SK-N-SH (cell line): ENCODE measurements at regions not wholly inside any gene's neighbourhood (a gene's known extent, or its start where the extent isn't known, plus 50 kb on each side); places are given as distances from the start of the nearest gene placed in this dataset.

Experiments
- CTCF ChIA-PET: fragments of 300-600, 350-600 bp; formaldehyde crosslinking; extraction: SDS; loops from one replicate; lab custom pipeline; 2021; lab: Yijun Ruan, JAX
- POLR2A ChIA-PET: fragments of 350-600 bp; sonication (Branson Sonifier 250); formaldehyde crosslinking; extraction: SDS; loops from one replicate; lab custom pipeline; 2020; ENCODE audit warnings: antibody characterized with exemption, inconsistent platforms; lab: Yijun Ruan, JAX
- DNase-seq: peaks from one replicate; pipeline ENCODE4 v3.0.0; 2012
- H2AFZ ChIP-seq: fragments of 200-600 bp; sonication (generic); 2 replicates; pipeline ENCODE4 v1.8.1; 2016; ENCODE audit warnings: antibody characterized with exemption, mild to moderate bottlenecking, low read depth
- H3F3A ChIP-seq: fragments of 200-600 bp; sonication (generic); replicated peaks from 2 replicates; pipeline ENCODE3; 2016; ENCODE audit warnings: antibody characterized with exemption, mild to moderate bottlenecking; ENCODE audit not compliant: insufficient read depth
- H3K27ac ChIP-seq, 2 experiments: fragments of 200-500 bp in 1 of 2; fragments of 200-600 bp in 1 of 2; sonication (Bioruptor generic) in 1 of 2; sonication (generic), shearing (Covaris generic) in 1 of 2; 2 replicates each; pipeline versions ENCODE4 v1.5.1 to v1.6.1; 2014 to 2016; ENCODE audit warnings: low read depth in 2 of 2, inconsistent platforms in 1 of 2, low read length in 1 of 2, mild to moderate bottlenecking in 1 of 2, mixed read lengths in 1 of 2
- H3K27me3 ChIP-seq: fragments of 200-600 bp; sonication (generic), shearing (Covaris generic); 2 replicates; pipeline ENCODE4 v1.6.1; 2016; ENCODE audit warnings: mixed run types; ENCODE audit not compliant: insufficient read depth
- H3K36me3 ChIP-seq, 2 experiments: fragments of 200-500 bp in 1 of 2; fragments of 200-600 bp in 1 of 2; sonication (Bioruptor generic) in 1 of 2; sonication (generic) in 1 of 2; replicated peaks in 1 of 2; 2 replicates each; pipeline versions ENCODE3 to v1.5.1; 2014 to 2016; ENCODE audit warnings: low read length in 1 of 2, mild to moderate bottlenecking in 1 of 2; ENCODE audit not compliant: insufficient read depth in 2 of 2, control insufficient read depth in 1 of 2
- H3K4me1 ChIP-seq, 2 experiments: fragments of 200-500 bp in 1 of 2; fragments of 200-600 bp in 1 of 2; sonication (Bioruptor generic) in 1 of 2; sonication (generic), shearing (Covaris generic) in 1 of 2; 2 replicates each; pipeline versions ENCODE4 v1.5.1 to v1.6.1; 2014 to 2016; ENCODE audit warnings: low read depth in 1 of 2, low read length in 1 of 2, mixed run types in 1 of 2; ENCODE audit not compliant: insufficient read depth in 2 of 2, control insufficient read depth in 1 of 2
- H3K4me2 ChIP-seq: fragments of 200-600 bp; sonication (generic), shearing (Covaris generic); 2 replicates; pipeline ENCODE4 v1.6.1; 2017; ENCODE audit warnings: mixed run types
- H3K4me3 ChIP-seq, 2 experiments: fragments of 200-500 bp in 1 of 2; fragments of 200-600 bp in 1 of 2; sonication (Bioruptor generic) in 1 of 2; sonication (generic), shearing (Covaris generic) in 1 of 2; 2 replicates each; pipeline versions ENCODE4 v1.5.1 to v1.8.1; 2014 to 2016; ENCODE audit warnings: low read depth in 2 of 2, inconsistent platforms in 1 of 2, low read length in 1 of 2, mild to moderate bottlenecking in 1 of 2, mixed read lengths in 1 of 2, moderate library complexity in 1 of 2
- H3K79me2 ChIP-seq: fragments of 200-600 bp; sonication (generic); 2 replicates; pipeline ENCODE4 v1.8.1; 2017; ENCODE audit warnings: mild to moderate bottlenecking; ENCODE audit not compliant: insufficient read depth
- H3K9ac ChIP-seq: fragments of 200-600 bp; sonication (generic); 2 replicates; pipeline ENCODE4 v1.6.1; 2017; ENCODE audit warnings: mixed run types
- H3K9me2 ChIP-seq: fragments of 200-600 bp; sonication (generic); 2 replicates; pipeline ENCODE4 v1.6.1; 2017; ENCODE audit warnings: mixed run types
- H3K9me3 ChIP-seq: fragments of 200-600 bp; sonication (generic); 2 replicates; pipeline ENCODE4 v1.6.1; 2017; ENCODE audit warnings: mixed run types, mild to moderate bottlenecking, moderate library complexity
- H4K20me1 ChIP-seq: fragments of 200-600 bp; sonication (generic); 2 replicates; pipeline ENCODE4 v1.6.1; 2017; ENCODE audit warnings: mild to moderate bottlenecking, mixed run types; ENCODE audit not compliant: insufficient read depth
- CTCF ChIP-seq: fragments of 200-600 bp; sonication (generic); IDR thresholded peaks from 2 replicates; pipeline ENCODE4 v1.6.1; 2017; ENCODE audit warnings: antibody characterized with exemption, mild to moderate bottlenecking, moderate library complexity
- ELF1 ChIP-seq: IDR thresholded peaks from 2 replicates; pipeline ENCODE4 v1.4.0; 2012
- GABPA ChIP-seq: IDR thresholded peaks from 2 replicates; pipeline ENCODE4 v1.4.0; 2012; ENCODE audit warnings: low read depth, mild to moderate bottlenecking
- MAX ChIP-seq: IDR thresholded peaks from 2 replicates; pipeline ENCODE4 v1.4.0; 2012; ENCODE audit warnings: low read depth
- RCOR1 ChIP-seq: fragments of 150-350 bp; IDR thresholded peaks from 2 replicates; pipeline ENCODE4 v1.6.1; 2017; ENCODE audit warnings: antibody characterized with exemption, low read length
- SIN3A ChIP-seq: IDR thresholded peaks from 2 replicates; pipeline ENCODE4 v1.6.1; 2012; ENCODE audit warnings: low read depth, mild to moderate bottlenecking, low read length, moderate library complexity, borderline replicate concordance
- SMC3 ChIP-seq: IDR thresholded peaks from 2 replicates; pipeline ENCODE4 v1.6.1; 2012; ENCODE audit warnings: low read depth, low read length, improper control_type of control experiment
- TAF1 ChIP-seq: IDR thresholded peaks from 2 replicates; pipeline ENCODE4 v1.6.1; 2012; ENCODE audit warnings: low read depth, mild to moderate bottlenecking, low read length, moderate library complexity, borderline replicate concordance
- TEAD4 ChIP-seq: IDR thresholded peaks from 2 replicates; pipeline ENCODE4 v1.4.0; 2012; ENCODE audit warnings: mild to moderate bottlenecking, borderline replicate concordance; ENCODE audit not compliant: insufficient read depth
- USF2 ChIP-seq: fragments of 150-350 bp; IDR thresholded peaks from 2 replicates; pipeline ENCODE4 v1.6.1; 2017; ENCODE audit warnings: antibody characterized with exemption, low read length, low read depth, borderline replicate concordance
- WGBS: methylation state at CpG from one replicate; pipeline ENCODE4 v1.1.6; 2017; ENCODE audit warnings: low lambda C conversion rate; 5-methylcytosine and 5-hydroxymethylcytosine counted together

- Histone ChIP-seq H4K20me1 (no peaks in the 10 kb centered on the region), H3K9ac (no peak overlapping the region), H3K9me2 (no peaks in the 10 kb centered on the region), H3F3A (no peaks in the 10 kb centered on the region), H3K79me2 (no peaks in the 10 kb centered on the region), H2AFZ (no peak overlapping the region), H3K4me2 (no peak overlapping the region), H3K36me3 (no peaks in the 10 kb centered on the region), H3K9me3 (no peaks in the 10 kb centered on the region), H3K27ac (no peak overlapping the region; a peak in 1 of 4 replicates), H3K4me1 (peaks cover 0 to 7% of the 10 kb centered on the region in 2 experiments; a peak in 2 of 4 replicates), H3K4me3 (no peak overlapping the region), H3K27me3 (no peaks in the 10 kb centered on the region)
- POLR2A ChIA-PET = no interaction called here
- CTCF ChIA-PET = interaction anchor here (1.3 kb wide), 1 partner anchor 472 kb away, joined by 3 read pairs; no protein-coding TSS in a partner anchor
- WGBS = 54% methylated on average over 3 of the region's 3 CpGs
- TF ChIP-seq USF2 = no peak
- TF ChIP-seq ELF1 = no peak
- no peak for TF ChIP-seq SIN3A
- no peak for TF ChIP-seq TEAD4
- DNase-seq = no peak
Measured at GRCh38 chr10:88080213-88080612, 216.8 kb downstream of the PTEN start.

GRCh38 chr10:88081457-88082054 lies 218.1 kb downstream of the PTEN start:
- TF ChIP-seq GABPA (no peak), SMC3 (no peak), RCOR1 (no peak), TAF1 (no peak), MAX (no peak), CTCF (no peak)
- Histone ChIP-seq H3K79me2 (no peaks in the 10 kb centered on the region), H3F3A (no peaks in the 10 kb centered on the region), H4K20me1 (no peaks in the 10 kb centered on the region), H3K9ac (no peak overlapping the region), H3K4me1 (peaks cover 0 to 7% of the 10 kb centered on the region in 2 experiments; a peak in 2 of 4 replicates), H3K9me2 (no peaks in the 10 kb centered on the region), H3K4me3 (no peak overlapping the region), H3K9me3 (no peaks in the 10 kb centered on the region), H3K4me2 (no peak overlapping the region), H3K36me3 (no peaks in the 10 kb centered on the region), H3K27ac (no peak overlapping the region), H3K27me3 (no peaks in the 10 kb centered on the region), H2AFZ (no peak overlapping the region)
- WGBS = 95% methylated on average over 3 of the region's 3 CpGs
- DNase-seq = no peak
- CTCF ChIA-PET = interaction anchor here (1.2 to 1.3 kb wide), 3 partner anchors 15 to 471 kb away, joined by 3 to 4 read pairs (median 3); no protein-coding TSS in a partner anchor
- POLR2A ChIA-PET = interaction anchor here (0.7 kb wide), 1 partner anchor 163 kb away, joined by 3 read pairs; no protein-coding TSS in a partner anchor
